ENCODE measurements at regions not wholly inside any gene's neighbourhood (a gene's known extent, or its start where the extent isn't known, plus 50 kb on each side); places are given as distances from the start of the nearest gene placed in this dataset.

GRCh38 chr3:104447681-104448080 is 919.0 kb upstream of the ALCAM start:
- Mint-ChIP-seq H3K36me3 (ENCODE audit: unreplicated experiment) (peaks cover 7% of the 10 kb centered on the region), H3K4me1 (ENCODE audit: low read depth, unreplicated experiment) (no peaks in the 10 kb centered on the region), H3K27me3 (ENCODE audit: unreplicated experiment) (no peaks in the 10 kb centered on the region), H3K27ac (ENCODE audit: unreplicated experiment) (no peak overlapping the region), H3K9me3 (ENCODE audit: unreplicated experiment) (no peaks in the 10 kb centered on the region), H3K4me3 (ENCODE audit: unreplicated experiment) (no peak overlapping the region)
- TF ChIP-seq CTCF (IDR thresholded peaks at IDR 0.05; ENCODE audit: partially characterized antibody, unreplicated experiment) = no peak
- DNase-seq = no peak

- DNase-seq = no peak
These were observed 914.0 kb upstream of the ALCAM start for GRCh38 chr3:104452697-104453096.

GRCh38 chr3:104458657-104459056 is 908.1 kb upstream of the ALCAM start:
- Mint-ChIP-seq H3K27me3 (ENCODE audit: unreplicated experiment) (no peaks in the 10 kb centered on the region), H3K9me3 (ENCODE audit: unreplicated experiment) (peaks cover 3% of the 10 kb centered on the region), H3K27ac (ENCODE audit: unreplicated experiment) (no peak overlapping the region), H3K4me1 (ENCODE audit: low read depth, unreplicated experiment) (peaks cover 2% of the 10 kb centered on the region), H3K36me3 (ENCODE audit: unreplicated experiment) (no peaks in the 10 kb centered on the region), H3K4me3 (ENCODE audit: unreplicated experiment) (no peak overlapping the region)
- TF ChIP-seq CTCF (IDR thresholded peaks at IDR 0.05; ENCODE audit: partially characterized antibody, unreplicated experiment) = no peak
- DNase-seq = no peak

More at GRCh38 chr3:104452697-104453096, 914.0 kb upstream of the ALCAM start:
- no peak for TF ChIP-seq CTCF (IDR thresholded peaks at IDR 0.05; ENCODE audit: partially characterized antibody, unreplicated experiment)
- Mint-ChIP-seq H3K4me1 (ENCODE audit: low read depth, unreplicated experiment) (no peaks in the 10 kb centered on the region), H3K27me3 (ENCODE audit: unreplicated experiment) (no peaks in the 10 kb centered on the region), H3K27ac (ENCODE audit: unreplicated experiment) (no peak overlapping the region), H3K36me3 (ENCODE audit: unreplicated experiment) (no peaks in the 10 kb centered on the region), H3K4me3 (ENCODE audit: unreplicated experiment) (no peak overlapping the region), H3K9me3 (ENCODE audit: unreplicated experiment) (no peaks in the 10 kb centered on the region)

GRCh38 chr3:104460477-104461406 is 906.0 kb upstream of the ALCAM start:
- DNase-seq = no peak
- H3K27ac Mint-ChIP-seq (ENCODE audit: unreplicated experiment) = no peak overlapping the region
- no peak overlapping the region for H3K4me3 Mint-ChIP-seq (ENCODE audit: unreplicated experiment)
- H3K9me3 Mint-ChIP-seq (ENCODE audit: unreplicated experiment) = peaks cover 3% of the 10 kb centered on the region
- no peaks in the 10 kb centered on the region for H3K27me3 Mint-ChIP-seq (ENCODE audit: unreplicated experiment)
- TF ChIP-seq CTCF (IDR thresholded peaks at IDR 0.05; ENCODE audit: partially characterized antibody, unreplicated experiment) = no peak
- H3K4me1 Mint-ChIP-seq (ENCODE audit: low read depth, unreplicated experiment) = peaks cover 2% of the 10 kb centered on the region
- no peaks in the 10 kb centered on the region for H3K36me3 Mint-ChIP-seq (ENCODE audit: unreplicated experiment)

GRCh38 chr3:104461431-104461830 is 905.3 kb upstream of the ALCAM start:
- DNase-seq = no peak
- Mint-ChIP-seq H3K9me3 (ENCODE audit: unreplicated experiment) (peaks cover 5% of the 10 kb centered on the region), H3K4me3 (ENCODE audit: unreplicated experiment) (no peak overlapping the region), H3K4me1 (ENCODE audit: low read depth, unreplicated experiment) (peaks cover 2% of the 10 kb centered on the region), H3K27ac (ENCODE audit: unreplicated experiment) (no peak overlapping the region), H3K36me3 (ENCODE audit: unreplicated experiment) (no peaks in the 10 kb centered on the region), H3K27me3 (ENCODE audit: unreplicated experiment) (no peaks in the 10 kb centered on the region)
- no peak for TF ChIP-seq CTCF (IDR thresholded peaks at IDR 0.05; ENCODE audit: partially characterized antibody, unreplicated experiment)
